ENCODE measurements at regions not wholly inside any gene's neighbourhood (a gene's known extent, or its start where the extent isn't known, plus 50 kb on each side); places are given as distances from the start of the nearest gene placed in this dataset.

DNA sequence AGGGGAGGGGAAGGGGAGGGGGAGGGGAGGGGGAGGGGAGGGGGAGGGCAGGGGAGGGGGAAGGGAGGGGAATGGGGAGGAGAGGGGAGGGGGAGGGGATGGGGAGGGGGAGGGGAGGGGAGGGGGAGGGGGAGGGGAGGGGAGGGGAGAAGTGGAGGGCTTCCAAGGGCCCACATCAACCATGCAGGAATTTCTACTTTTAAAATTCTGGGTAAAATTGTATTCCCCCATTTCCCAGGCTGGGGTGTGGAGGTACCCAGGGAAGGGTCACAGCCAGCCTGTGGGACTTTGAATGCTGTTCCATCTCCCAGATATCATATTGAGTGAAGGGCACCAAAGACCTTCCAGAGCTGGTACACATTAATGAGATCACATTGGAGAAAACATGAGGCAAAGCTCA is 126.9 kb upstream of the ETS2 start:
- peaks cover 8% of the 10 kb centered on the region; the same call in 1 of the 2 replicates for H3K4me1 ChIP-seq
- H3K36me3 ChIP-seq = no peaks in the 10 kb centered on the region
- 0 out of 2 replicates have a peak, but pooled peaks cover 2% of the 10 kb centered on the region for H3K9me3 ChIP-seq (replicated peaks)
- H3K27me3 ChIP-seq = peaks cover 9% of the 10 kb centered on the region
- H3K27ac ChIP-seq = no peak overlapping the region
- H3K4me3 ChIP-seq = no peak overlapping the region
- no peak for DNase-seq

DNA sequence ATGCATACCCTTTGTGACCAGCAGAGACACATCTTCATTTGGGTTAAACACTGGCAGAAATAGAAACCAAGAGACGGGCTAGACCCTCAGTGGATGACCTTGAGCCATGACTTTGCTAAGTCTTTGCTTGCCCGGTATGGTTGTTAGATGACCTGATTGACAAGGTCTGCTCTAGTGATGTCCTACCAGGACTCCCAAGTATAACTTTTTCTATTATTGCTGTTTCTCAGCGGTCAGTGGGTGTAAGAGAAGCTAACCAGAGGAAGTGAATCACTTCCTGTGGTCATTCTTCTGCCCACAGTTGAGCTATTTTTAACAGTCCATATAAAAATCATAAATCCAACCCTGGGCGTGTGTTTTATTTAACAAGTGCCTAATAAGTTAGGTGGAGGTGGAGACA is 126.2 kb upstream of the ETS2 start:
- Histone ChIP-seq H3K36me3 (no peaks in the 10 kb centered on the region), H3K4me3 (no peak overlapping the region), H3K27me3 (peaks cover 5% of the 10 kb centered on the region), H3K9me3 (replicated peaks) (no peaks in the 10 kb centered on the region), H3K27ac (no peak overlapping the region), H3K4me1 (peaks cover 8% of the 10 kb centered on the region; the same call in 1 of the 2 replicates)
- DNase-seq = peak in 1 of 2 experiments; percentile 5

- no peaks in the 10 kb centered on the region for H3K36me3 ChIP-seq
- no peaks in the 10 kb centered on the region; the same call in 1 of the 2 replicates for H3K27me3 ChIP-seq
- H3K4me3 ChIP-seq = no peak overlapping the region
- H3K27ac ChIP-seq = no peak overlapping the region
- no peaks in the 10 kb centered on the region for H3K9me3 ChIP-seq (replicated peaks)
- no peak for DNase-seq
- H3K4me1 ChIP-seq = peaks cover 8% of the 10 kb centered on the region; the same call in 1 of the 2 replicates
Measured at GRCh38 chr21:38680401-38680800, 125.3 kb upstream of the ETS2 start.

DNA sequence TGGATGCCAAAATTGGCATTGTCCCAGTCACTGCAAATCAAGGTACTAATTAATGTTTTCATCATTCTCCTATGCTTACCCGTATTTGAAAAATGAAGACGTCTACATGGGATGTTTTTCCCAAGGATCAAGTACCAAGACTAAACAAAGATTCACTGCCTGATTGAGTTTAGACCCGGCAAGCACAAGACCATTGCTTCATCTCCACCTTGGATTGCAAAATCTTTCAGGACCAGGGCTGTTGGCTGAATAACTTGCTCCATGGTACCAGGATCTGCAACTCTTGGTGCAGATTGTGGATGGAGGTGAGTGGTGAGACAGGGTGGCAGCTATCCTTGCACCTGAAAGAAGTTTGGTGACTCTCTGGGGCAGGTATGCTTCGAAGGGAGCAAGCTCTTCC is 122.5 kb upstream of the ETS2 start:
- H3K27ac ChIP-seq = no peak overlapping the region
- H3K9me3 ChIP-seq (replicated peaks) = no peaks in the 10 kb centered on the region
- H3K27me3 ChIP-seq = no peaks in the 10 kb centered on the region; the same call in 1 of the 2 replicates
- DNase-seq = no peak
- peaks cover 8% of the 10 kb centered on the region; the same call in 1 of the 2 replicates for H3K4me1 ChIP-seq
- H3K36me3 ChIP-seq = no peaks in the 10 kb centered on the region
- no peak overlapping the region for H3K4me3 ChIP-seq

DNA sequence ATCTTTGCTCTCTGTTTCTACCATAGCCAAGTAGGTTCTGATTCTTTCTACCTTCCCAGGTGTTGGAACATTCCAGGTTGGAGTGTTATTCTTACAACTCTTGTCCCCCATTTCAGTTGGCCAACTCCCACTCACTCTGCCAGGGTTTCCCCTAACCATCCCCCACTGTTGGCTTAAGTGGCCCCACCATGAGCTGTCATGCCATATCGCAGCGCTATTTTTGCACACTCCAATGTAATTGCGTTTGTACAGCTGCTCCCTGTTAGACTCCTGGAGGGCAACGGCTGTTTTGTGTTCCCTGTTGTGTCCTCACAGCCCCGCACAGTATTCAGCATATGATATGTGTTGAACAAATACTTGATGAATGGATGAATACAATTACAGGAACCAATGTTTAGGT is 117.7 kb upstream of the ETS2 start:
- no peaks in the 10 kb centered on the region for H3K27me3 ChIP-seq
- no peaks in the 10 kb centered on the region for H3K9me3 ChIP-seq (replicated peaks)
- no peaks in the 10 kb centered on the region for H3K4me1 ChIP-seq
- H3K36me3 ChIP-seq = no peaks in the 10 kb centered on the region
- DNase-seq = peak in 1 of 2 experiments; percentile 7
- no peak overlapping the region for H3K27ac ChIP-seq
- no peak overlapping the region for H3K4me3 ChIP-seq

- H3K4me1 ChIP-seq = no peaks in the 10 kb centered on the region
- H3K9me3 ChIP-seq (replicated peaks) = no peaks in the 10 kb centered on the region
- H3K27ac ChIP-seq = no peak overlapping the region
- H3K27me3 ChIP-seq = no peaks in the 10 kb centered on the region
- no peak overlapping the region for H3K4me3 ChIP-seq
- DNase-seq = no peak
- no peaks in the 10 kb centered on the region for H3K36me3 ChIP-seq
Measured at GRCh38 chr21:38691631-38692030, 114.1 kb upstream of the ETS2 start.

- H3K27me3 ChIP-seq = no peaks in the 10 kb centered on the region
- no peaks in the 10 kb centered on the region for H3K9me3 ChIP-seq (replicated peaks)
- H3K4me1 ChIP-seq = no peaks in the 10 kb centered on the region
- H3K4me3 ChIP-seq = no peak overlapping the region
- H3K36me3 ChIP-seq = no peaks in the 10 kb centered on the region
- no peak for DNase-seq
- H3K27ac ChIP-seq = no peak overlapping the region
Measured at GRCh38 chr21:38696579-38696978, 109.2 kb upstream of the ETS2 start.

DNA sequence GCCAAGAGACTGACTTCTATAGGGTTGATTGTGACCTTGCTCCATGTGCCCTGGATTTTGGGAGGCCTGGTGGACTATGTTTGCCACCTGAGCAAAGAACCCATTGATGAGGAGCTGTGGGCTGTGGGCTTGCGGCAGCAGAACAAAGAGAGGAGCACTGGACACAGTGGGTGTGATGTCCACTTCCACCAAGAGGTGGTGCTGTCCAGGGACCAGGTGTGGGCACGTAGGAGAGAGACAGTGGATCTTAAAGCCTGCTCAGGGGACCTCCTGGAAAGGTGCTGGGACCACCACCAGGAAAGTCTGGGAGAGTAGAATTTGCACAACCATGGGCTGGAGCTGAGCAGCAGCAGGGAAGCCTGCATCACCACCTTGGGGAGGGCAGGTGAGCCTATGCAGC is 106.7 kb upstream of the ETS2 start:
- DNase-seq = no peak
- no peaks in the 10 kb centered on the region for H3K27me3 ChIP-seq
- H3K36me3 ChIP-seq = no peaks in the 10 kb centered on the region
- no peaks in the 10 kb centered on the region for H3K9me3 ChIP-seq (replicated peaks)
- H3K4me1 ChIP-seq = no peaks in the 10 kb centered on the region
- no peak overlapping the region for H3K4me3 ChIP-seq
- H3K27ac ChIP-seq = no peak overlapping the region

DNA sequence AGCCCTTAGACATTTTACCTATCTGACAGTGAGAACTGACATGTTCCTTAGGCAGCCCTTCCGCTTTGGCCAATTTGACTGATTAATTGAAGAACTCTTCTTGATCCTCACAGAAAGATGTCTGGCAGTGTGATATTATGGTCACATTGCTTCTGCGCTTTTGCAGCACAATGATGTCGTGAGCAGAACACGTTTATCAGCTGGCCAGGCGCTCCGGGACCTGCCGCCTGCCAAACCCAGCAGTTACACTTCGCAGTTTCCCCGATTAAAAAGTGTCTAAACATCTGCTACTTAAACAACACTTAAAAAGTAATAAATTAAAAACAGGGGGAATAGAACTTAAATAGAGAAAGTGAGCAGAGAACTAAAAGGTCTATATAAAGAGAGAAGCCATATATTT is 103.5 kb upstream of the ETS2 start:
- Histone ChIP-seq H3K36me3 (no peaks in the 10 kb centered on the region), H3K27me3 (no peaks in the 10 kb centered on the region)

GRCh38 chr21:38709876-38710275 is 95.9 kb upstream of the ETS2 start:
- Histone ChIP-seq H3K9me3 (replicated peaks) (no peaks in the 10 kb centered on the region), H3K27ac (no peak overlapping the region), H3K36me3 (no peaks in the 10 kb centered on the region), H3K27me3 (0 out of 2 replicates have a peak, but pooled peaks cover 9% of the 10 kb centered on the region), H3K4me1 (no peaks in the 10 kb centered on the region), H3K4me3 (no peak overlapping the region)
- DNase-seq = no peak

More for the DNA sequence above, 103.5 kb upstream of the ETS2 start:
- no peak overlapping the region for H3K4me3 ChIP-seq
- no peaks in the 10 kb centered on the region for H3K4me1 ChIP-seq
- DNase-seq = no peak
- H3K9me3 ChIP-seq (replicated peaks) = no peaks in the 10 kb centered on the region
- no peak overlapping the region for H3K27ac ChIP-seq

DNA sequence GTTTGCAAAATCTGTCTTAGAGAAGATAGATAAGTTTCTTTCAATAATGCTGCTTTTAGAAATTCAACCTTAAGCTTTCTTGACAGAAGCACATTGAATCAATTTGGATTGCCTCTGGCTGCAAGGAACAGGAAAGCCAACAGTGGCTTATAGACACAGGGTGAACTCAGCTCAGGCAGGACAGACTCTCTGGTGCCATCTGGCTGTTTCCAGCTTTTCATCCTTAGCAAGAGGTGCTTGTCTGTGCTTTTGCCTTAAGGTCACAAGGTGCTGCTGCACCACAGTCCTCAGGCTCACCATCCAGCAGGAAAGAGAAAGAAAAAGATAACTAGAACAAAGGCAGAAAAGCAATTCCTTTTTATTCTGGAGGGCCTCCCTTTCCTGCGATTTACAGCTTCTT is 93.7 kb upstream of the ETS2 start:
- DNase-seq = peak in 1 of 2 experiments; percentile 27
- Histone ChIP-seq H3K36me3 (no peaks in the 10 kb centered on the region), H3K27me3 (0 out of 2 replicates have a peak, but pooled peaks cover 9% of the 10 kb centered on the region), H3K27ac (no peak overlapping the region), H3K9me3 (replicated peaks) (no peaks in the 10 kb centered on the region), H3K4me3 (no peak overlapping the region), H3K4me1 (no peaks in the 10 kb centered on the region)

DNA sequence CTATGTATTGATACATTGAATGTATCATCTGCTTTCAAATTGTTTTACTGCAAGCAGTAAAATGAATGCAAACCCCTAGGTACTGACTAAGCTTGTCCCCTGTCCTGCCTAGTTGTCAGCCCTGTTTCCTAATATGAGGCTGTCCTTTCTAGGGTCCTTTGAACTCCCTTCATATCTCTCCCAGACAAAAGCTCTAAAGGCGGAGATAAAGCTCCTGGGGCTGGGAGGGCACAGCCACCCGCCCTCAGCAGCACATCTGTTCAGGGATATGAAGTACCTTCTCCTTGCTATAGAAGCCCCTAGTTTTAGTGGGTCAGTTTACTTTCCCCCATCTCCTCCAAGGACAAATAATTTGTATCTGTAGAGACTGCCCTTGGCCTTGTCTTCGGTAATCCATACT is 93.1 kb upstream of the ETS2 start:
- H3K27ac ChIP-seq = no peak overlapping the region
- 0 out of 2 replicates have a peak, but pooled peaks cover 9% of the 10 kb centered on the region for H3K27me3 ChIP-seq

GRCh38 chr21:38714039-38714817 is 91.5 kb upstream of the ETS2 start:
- H3K27me3 ChIP-seq = 0 out of 2 replicates have a peak, but pooled peaks cover 9% of the 10 kb centered on the region
- H3K36me3 ChIP-seq = no peaks in the 10 kb centered on the region

More for the DNA sequence above, 93.1 kb upstream of the ETS2 start:
- H3K4me1 ChIP-seq = no peaks in the 10 kb centered on the region
- H3K9me3 ChIP-seq (replicated peaks) = no peaks in the 10 kb centered on the region
- no peak for DNase-seq
- H3K36me3 ChIP-seq = no peaks in the 10 kb centered on the region
- H3K4me3 ChIP-seq = no peak overlapping the region

GRCh38 chr21:38714999-38715398 is 90.7 kb upstream of the ETS2 start:
- H3K4me3 ChIP-seq = no peak overlapping the region
- no peaks in the 10 kb centered on the region for H3K9me3 ChIP-seq (replicated peaks)
- no peaks in the 10 kb centered on the region for H3K36me3 ChIP-seq
- no peaks in the 10 kb centered on the region for H3K4me1 ChIP-seq
- 0 out of 2 replicates have a peak, but pooled peaks cover 9% of the 10 kb centered on the region for H3K27me3 ChIP-seq
- no peak for DNase-seq
- no peak overlapping the region for H3K27ac ChIP-seq

More at GRCh38 chr21:38714039-38714817, 91.5 kb upstream of the ETS2 start:
- Histone ChIP-seq H3K4me1 (no peaks in the 10 kb centered on the region), H3K9me3 (replicated peaks) (no peaks in the 10 kb centered on the region), H3K4me3 (no peak overlapping the region), H3K27ac (no peak overlapping the region)
- no peak for DNase-seq

DNA sequence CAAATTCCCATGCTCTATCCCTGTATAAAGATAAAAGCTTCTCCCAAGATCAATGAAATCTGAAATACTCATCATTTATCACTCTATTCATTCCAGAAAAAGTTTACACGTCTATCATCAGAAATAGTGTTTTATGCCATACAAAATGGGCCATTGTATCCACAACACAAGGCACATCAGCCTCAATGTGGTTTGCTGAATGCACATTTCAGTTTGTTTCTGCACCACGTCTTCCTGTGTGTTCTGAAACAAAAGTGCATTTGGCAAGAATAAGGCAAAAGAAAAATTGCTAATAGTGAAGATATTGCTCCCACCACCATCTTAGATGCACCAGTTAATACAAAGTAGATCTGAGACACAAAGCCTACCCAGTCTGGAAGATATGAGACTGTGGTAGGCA is 89.6 kb upstream of the ETS2 start:
- Histone ChIP-seq H3K4me1 (no peaks in the 10 kb centered on the region), H3K27me3 (0 out of 2 replicates have a peak, but pooled peaks cover 9% of the 10 kb centered on the region), H3K4me3 (no peak overlapping the region), H3K36me3 (no peaks in the 10 kb centered on the region), H3K27ac (no peak overlapping the region), H3K9me3 (replicated peaks) (no peaks in the 10 kb centered on the region)
- DNase-seq = no peak

Data from SJCRH30 (cell line).